Activated naive CD4-positive, alpha-beta T cell treated with anti-CD3 and anti-CD28 coated beads, Interleukin-2, amount 50 U/mL, for 24 hours (primary cell): ENCODE measurements at regions not wholly inside any gene's neighbourhood (a gene's known extent, or its start where the extent isn't known, plus 50 kb on each side); places are given as distances from the start of the nearest gene placed in this dataset.

Experiments
- H3K27ac Mint-ChIP-seq: one replicate; pipeline ENCODE4 v1.8.0; 2021; ENCODE audit warnings: mild to moderate bottlenecking, mixed read lengths
- H3K27me3 Mint-ChIP-seq: one replicate; pipeline ENCODE4 v1.8.0; 2021; ENCODE audit warnings: mixed read lengths
- H3K36me3 Mint-ChIP-seq: one replicate; pipeline ENCODE4 v1.8.0; 2021; ENCODE audit warnings: mixed read lengths
- H3K4me1 Mint-ChIP-seq: one replicate; pipeline ENCODE4 v1.8.0; 2021; ENCODE audit warnings: mixed read lengths
- H3K4me3 Mint-ChIP-seq: one replicate; pipeline ENCODE4 v1.8.0; 2021; ENCODE audit warnings: mild to moderate bottlenecking, mixed read lengths
- H3K9me3 Mint-ChIP-seq: one replicate; pipeline ENCODE4 v1.8.0; 2021; ENCODE audit warnings: mixed read lengths

DNA sequence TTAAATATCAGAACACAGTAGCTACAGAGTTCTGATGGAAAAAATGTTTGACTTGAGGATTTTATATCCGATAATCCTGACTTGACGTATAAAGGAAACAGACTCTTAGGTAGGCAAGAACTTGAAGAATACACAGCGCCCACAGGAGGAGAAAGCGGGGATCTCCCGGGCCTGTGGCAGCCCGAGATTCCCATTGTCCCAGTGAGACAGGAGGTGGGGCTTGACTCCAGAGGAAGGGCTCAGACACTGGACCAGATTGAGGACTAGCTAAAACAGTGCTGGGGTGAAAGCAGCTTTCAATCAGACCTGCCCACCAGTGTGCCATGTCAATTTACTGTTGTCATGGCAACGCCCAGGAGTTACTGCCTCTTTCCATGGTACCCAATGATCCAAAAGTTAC, 51.1 kb upstream of the C14orf180 start:
- H3K4me1 Mint-ChIP-seq = peaks cover 11% of the 10 kb centered on the region

More for the DNA sequence above, 51.1 kb upstream of the C14orf180 start:
- Mint-ChIP-seq H3K36me3 (peaks cover 1% of the 10 kb centered on the region), H3K9me3 (peaks cover 18% of the 10 kb centered on the region), H3K27ac (no peak overlapping the region), H3K27me3 (peaks cover 4% of the 10 kb centered on the region), H3K4me3 (no peak overlapping the region)
